ENCODE measurements at regions not wholly inside any gene's neighbourhood (a gene's known extent, or its start where the extent isn't known, plus 50 kb on each side); places are given as distances from the start of the nearest gene placed in this dataset.
"Not testable (repeated sequence)": the region's sequence is repeated elsewhere in the genome, so short reads cannot be mapped to it uniquely, and the experiment has no call there.

DNA sequence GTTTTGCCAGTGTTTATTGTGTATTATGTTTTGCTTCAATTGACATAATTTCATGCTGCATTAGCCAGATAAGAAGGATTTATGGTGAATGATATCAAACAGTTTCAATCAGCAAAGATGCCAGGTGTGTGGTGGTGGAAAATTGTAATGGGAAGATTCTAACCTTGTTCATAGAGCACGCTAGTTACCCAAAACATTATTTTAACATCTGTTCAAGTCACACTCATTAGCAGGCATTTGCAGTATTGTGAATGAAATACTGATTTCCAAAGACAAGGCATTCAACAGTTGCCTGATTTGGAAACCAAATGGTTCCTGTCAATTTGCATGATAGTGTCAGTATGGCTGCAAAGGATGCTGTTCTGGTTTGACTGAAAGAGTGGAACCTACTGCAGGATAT is 129.7 kb downstream of the EPC1 start:
- DNase-seq = no peak

DNA sequence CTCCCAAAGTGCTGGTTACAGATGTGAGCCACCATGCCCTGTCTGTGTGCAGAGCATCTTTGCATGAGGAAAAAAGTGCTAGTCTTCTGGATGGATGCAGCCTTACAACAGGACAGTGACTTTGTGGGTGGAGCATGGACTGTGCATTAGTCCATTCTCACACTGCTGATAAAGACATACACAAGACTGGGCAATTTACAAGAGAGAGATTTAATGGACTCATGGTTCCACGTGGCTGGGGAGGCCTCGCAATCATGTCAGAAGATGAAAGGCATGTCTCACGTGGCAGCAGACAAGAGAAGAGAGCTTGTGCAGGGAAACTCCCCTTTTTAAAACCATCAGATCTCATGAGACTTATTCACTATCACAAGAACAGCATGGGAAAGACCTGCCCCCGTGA is 133.1 kb downstream of the EPC1 start:
- not testable (repeated sequence) for DNase-seq

DNA sequence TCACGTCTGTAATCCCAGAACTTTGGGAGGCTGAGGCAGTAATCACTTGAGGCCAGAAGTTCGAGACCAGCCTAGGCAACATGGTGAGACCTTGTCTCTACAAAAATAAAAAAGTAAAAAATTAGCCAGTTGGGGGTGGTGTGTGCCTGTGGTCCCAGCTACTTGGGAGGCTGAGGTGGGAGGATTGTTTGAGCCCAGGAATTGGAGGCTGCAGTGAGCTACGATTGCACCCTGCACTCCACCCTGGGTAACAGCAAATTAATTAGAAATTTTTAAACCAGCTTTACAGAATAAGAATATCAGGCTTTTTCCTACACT is 136.0 kb downstream of the EPC1 start:
- no peak for DNase-seq

DNA sequence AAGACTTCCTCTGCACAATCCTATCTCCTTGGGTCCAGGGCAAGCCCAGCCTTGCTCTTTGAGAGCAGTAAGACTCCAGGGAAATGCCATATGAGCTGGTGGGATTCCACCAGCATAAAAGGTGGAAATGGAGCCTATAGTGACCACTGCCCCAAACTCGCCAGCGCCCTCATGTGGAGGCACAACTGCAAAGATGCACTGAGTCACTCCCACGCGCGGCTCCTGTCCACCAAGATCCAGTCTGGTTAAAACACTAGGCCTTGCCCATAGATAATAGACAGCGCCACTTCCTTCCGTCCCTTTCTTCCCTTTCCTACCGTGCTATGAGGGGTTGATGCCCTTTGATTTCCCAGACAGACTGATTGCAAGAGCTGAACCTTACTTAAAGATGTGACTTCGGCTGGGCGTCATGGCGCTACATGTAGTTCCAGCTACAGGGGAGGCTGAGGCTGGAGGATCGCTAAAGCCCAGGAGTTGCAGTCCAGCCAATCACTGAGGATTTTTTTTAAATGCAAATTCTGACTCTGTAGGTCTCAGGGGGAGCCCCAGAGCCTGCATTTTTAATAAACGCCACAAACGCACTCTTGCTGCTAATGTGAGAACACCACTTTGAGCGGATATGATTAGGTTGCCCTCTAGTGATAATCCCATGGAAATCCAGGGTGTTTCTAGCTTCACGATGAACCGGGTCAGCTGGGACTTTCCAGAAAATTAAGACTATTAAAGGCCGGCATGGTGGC is 136.5 kb downstream of the EPC1 start:
- DNase-seq = peak in 1 of 2 donors; percentile 33

DNA sequence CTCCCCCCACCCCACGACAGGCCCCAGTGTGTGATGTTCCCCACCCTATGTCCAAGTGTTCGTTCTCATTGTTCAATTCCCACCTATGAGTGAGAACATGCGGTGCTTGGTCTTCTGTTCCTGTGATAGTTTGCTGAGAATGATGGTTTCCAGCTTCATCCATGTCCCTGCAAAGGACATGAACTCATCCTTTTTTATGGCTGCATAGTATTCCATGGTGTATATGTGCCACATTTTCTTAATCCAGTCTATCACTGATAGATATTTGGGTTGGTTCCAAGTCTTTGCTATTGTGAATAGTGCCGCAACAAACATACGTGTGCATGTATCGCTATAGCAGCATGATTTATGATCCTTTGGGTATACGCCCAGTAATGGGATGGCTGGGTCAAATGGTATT is 139.0 kb downstream of the EPC1 start:
- not testable (repeated sequence) for DNase-seq

DNA sequence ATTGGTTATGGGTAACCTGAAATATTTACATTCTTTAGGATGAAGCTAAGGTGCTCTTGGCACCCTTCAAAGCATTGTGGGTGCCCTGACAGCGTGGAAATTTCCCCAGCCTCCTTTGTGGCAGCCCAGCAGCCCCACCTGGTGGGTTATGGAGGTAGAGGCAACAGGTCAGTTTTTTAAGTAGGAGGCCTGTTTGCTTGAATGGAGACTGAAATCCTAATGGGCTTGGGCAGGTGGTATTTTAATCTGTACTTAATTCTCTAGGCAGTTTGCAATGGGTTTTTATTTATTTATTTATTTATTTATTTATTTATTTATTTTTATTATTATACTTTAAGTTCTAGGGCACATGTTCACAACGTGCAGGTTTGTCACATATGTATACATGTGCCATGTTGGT is 139.4 kb downstream of the EPC1 start:
- peak; percentile 65 to 70 for DNase-seq

DNA sequence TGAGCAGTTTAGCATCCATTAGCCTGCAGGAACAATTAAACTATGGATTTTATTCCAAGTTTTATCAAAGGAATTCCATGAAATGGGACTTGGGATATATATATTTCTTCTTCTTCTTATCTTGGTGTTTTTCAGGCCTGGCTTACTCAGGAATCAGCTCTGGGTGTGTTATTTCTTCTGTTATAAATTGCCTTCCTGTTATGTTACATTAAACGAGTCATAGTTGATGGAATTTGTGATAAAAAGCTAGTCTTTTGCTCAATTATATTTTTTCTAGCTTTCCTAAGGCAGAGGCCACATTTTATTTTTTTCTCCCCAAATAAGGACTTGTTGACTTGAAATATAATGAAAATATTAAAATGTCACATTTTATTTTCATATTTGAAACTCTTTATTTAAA is 141.3 kb downstream of the EPC1 start:
- DNase-seq = no peak

DNA sequence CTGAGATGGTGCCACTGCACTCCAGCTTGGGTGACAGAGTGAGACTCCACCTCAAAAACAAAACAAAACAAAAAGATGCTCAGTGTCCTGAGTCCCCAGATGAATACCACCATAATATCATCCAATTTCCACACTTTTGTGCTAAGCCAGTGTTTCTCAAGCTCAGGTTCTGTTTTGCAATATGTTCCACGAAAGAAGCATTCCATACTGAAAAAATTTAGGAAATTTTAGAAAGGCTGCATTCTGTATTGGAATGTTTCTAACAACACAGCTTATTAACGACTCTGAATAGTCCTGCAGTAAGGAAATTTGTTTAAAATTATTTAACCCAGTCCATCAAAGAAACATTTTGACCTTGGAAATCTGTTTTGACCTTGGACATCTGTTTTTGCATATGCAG is 142.4 kb downstream of the EPC1 start:
- DNase-seq = no peak

DNA sequence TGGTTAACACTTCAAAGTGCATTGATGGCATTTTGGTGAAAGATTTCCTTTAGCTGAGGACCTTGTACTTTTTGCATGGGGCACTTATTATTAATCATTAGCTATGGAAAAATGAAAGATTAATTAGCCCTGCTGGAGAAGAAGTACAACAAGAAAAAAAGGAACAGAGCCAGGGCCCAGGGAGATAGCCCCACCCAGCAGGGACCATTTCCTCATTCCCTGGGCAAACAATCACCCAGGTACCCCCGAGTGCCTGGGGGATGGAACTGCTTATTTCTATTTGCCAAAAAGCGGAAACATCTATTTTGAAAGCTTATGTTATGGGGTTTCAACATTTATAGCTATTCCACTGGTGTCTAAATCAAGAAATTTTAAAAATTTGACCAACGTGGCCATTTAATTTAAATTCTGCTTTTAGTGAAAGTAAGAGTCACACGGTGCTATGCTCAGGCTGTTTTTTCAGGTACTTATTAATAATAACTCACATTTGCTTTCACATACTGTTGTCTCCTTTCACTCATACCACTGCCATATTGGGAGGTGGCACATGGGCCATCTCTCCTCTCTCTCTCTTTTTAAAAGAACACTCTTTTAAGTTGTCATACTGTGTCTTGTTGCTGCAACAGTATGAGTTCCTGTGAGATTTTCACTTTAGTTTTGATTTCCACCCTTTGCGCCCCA is 143.6 kb upstream of the KIF5B start:
- no peak for DNase-seq

DNA sequence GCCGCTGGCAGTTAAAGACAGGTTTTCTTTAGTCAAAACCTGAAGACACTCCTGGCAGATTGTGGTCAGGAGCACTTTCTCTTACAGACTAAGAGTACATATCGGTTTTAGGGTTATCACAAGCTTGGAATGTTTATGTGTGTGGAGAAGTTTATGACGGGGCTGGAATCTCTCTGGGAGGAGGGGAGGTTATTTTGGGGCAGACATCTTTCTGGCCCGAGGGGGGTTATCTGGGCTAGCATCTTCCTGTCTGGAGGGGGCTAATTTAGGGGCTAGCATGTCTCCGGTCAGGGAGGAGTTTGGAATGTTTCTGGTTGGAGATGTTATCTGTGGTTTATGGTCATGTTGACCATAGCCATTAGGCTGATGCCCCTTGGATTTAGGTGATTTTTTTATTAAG is 141.2 kb upstream of the KIF5B start:
- no peak for DNase-seq

DNA sequence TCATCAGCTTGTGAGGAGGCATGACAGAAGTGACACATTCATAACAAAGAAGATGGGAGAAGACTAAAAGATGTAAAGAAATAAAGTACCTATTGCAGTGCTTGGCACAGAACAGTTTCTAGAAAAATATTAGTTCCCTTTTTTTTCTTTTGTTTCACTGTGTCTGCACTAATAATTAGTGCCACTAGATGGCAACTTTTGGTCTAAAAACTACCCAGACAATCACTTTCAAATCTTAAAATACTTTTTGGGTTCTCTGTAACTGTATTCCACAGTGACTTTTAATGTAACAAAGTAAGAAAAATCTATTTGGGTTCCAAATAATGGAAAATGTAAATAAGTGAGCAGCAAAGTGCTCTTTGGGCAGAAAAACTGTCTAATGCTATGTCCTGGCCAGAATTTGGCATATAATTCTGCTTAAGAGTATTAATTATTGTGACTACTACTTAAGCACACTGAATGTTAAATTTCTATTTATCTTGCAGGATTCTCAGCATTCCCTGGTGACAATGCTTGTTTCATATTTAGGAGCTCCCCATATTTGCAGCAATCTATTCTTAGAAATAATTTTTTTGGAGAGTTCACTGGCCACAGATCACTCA is 134.8 kb upstream of the KIF5B start:
- no peak for DNase-seq

DNA sequence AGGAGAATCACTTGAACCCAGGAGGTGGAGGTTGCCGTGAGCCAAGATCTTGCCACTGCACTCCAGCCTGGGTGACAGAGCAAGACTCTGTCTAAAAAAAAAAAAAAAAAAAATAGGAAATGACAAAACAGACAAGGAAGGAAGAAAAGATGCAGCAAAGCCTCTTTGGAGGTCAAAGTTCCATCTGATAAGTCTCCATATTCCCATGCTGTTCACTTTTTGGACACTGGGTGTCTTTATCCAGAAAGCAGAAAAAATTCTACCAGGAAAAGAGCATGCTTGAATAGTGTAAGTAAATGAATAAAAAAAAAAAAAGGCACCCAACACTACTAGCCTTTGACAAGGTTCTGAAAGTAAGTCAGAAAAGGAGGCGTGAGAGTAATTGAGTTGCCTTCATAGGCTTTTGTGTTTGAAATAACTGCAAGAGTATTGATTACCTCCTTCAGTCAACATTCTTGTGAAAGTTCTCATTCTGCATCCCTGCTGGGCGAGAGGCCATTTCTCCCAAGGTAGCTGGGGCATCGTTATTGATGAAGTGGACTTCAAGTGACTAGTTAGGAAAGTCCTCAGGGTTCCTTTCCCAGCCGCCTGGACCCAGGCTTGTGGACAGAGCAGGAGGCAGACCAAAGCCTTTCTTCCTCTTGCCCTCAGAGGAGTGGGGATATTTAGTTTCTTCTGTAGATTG is 133.3 kb upstream of the KIF5B start:
- no peak for DNase-seq

DNA sequence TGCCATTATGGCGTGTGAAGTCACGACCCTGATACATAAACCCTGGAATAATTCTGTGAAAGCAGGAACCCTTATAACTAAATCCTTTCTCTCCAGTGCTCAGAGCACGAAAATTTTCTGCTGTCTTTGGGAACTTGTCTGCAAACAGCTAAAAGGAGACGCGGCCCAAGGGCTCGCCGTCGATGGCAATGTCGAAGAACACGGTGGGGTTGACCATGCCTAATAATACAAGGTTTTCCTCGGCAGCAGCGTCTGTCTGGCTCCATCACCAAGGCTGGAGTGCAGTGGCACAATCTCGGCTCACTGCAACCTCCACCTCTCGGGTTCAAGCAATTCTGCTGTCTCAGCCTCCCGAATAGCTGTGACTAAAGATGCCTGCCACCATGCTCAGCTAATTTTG is 132.4 kb upstream of the KIF5B start:
- not testable (repeated sequence) for DNase-seq

DNA sequence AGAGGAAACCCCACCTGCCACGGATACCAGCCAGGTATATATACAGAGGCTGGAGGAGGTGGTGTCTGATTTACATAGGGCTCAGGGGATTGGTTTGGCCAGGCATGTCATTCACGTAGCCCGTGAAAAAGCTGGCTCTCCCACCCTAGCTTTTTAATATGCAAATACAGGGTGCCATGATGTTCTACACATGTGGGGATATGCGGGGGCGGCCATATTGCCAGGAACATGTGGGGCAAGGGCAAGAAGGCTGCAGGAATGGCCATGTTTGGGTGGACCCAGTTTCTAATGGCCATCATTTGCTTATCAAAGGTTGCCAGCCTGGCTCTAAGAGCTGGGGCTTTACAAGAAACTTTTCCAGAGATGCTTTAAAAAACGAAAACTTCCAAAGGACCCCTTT is 131.5 kb upstream of the KIF5B start:
- no peak for DNase-seq

DNA sequence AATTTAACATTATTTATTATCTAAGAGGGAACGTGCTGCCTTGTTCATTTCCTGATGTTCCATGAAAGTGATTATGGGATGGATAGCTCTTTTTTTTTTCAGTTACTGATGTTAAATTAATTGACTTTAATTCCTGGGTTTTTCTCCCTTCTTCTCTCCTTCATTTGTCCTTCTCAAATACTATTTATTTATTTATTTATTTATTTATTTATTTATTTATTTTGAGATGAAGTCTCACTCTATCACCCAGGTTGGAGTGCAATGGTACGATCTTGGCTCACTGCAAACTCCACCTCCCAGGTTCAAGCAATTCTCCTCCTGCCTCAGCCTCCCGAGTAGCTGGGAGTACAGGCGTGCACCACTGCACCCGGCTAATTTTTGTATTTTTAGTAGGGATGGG is 127.4 kb upstream of the KIF5B start:
- not testable (repeated sequence) for DNase-seq

DNA sequence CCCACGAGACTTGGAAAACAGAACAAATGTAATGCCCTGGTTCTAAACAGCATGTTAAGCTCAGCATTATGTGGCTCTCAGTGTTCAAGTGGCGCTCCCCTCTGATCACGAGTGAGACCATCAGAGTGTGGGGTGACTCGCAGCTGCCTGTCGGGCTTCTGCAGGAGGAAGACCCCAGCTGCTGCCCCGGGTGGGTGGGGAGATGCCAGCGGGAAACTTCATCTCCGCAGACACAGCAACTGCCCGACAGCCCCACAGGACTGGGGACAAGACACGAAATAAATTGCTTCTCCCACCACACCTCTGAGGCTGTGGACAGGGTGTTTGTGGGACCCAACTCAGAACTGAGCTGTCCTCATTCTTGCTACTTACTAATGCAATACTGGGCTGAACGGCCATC is 126.3 kb upstream of the KIF5B start:
- DNase-seq = no peak

DNA sequence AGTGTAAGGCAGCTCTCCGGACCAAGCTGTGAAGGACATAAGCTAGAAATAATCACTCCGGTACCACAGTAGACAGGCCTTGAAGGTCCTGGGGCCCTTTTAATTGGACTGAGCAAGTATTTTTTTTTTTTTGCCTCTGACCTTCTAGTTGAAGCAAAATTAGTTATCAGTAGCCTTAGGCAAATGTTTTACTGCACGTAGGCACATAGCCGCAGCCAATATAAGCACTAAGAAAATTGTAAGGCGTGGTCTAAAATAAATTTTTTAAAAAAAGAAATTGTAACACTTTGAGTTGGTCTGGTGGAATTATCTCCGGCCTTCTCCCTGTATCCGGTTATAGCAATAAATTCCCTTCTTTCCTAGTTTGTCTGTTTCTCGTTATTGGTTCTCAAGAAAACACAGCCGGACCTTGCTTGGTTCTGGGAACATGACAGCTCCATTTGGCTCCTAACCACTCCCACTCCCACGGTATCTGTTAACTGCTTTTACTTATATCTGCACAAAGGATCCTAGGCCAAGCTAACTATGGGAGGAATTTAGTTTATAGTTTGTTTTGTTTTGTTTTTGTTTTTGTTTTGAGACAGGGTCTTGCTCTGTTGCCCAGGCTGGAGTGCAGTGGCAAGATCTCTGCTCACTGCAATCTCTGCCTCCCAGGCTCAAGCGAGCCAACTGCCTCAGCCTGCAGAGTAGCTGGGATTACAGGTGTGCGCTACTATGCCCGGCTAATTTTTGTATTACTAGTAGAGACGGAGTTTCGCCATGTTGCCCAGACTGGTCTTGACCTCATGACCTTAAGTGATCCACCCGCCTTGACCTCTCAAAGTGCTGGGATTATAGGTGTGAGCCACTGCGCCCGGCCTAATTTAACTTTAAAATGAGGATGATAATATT is 124.4 kb upstream of the KIF5B start:
- DNase-seq = no peak

DNA sequence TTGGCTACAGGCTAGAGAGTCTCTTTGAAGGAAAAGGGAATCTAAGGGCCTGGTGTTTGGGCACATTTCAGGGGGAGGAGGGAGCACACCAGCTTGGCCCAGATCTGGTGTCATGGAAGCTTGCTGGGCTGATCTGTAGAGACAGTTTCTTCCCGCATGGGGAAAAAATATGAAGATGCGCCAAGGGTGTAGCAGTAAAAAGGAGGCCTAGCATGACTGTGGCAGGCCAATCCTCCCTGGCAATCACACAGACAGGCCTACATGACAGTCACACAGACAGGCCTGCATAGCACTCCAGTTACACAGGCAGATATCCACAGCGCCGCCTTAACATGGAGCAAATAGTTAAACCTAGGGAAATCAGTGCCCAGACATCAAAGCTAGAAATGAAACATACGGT is 123.6 kb upstream of the KIF5B start:
- DNase-seq = no peak

DNA sequence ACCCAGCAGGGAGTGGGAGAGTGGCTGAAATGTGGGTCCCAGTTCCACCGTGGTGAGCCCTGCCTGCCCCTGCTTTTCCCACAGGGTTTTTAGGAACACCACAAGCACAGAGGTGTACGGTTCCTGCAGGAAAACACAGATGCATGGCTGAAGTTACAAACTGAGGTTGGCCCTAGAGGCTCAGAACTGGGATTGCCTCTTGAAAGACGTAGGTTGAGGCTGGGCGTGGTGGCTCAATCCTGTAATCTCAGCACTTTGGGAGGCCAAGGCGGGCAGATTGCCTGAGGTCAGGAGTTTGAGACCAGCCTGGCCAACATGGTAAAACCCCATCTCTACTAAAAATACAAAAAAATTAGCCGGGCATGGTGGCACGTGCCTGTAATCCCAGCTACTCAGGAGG is 121.4 kb upstream of the KIF5B start:
- not testable (repeated sequence) for DNase-seq

DNA sequence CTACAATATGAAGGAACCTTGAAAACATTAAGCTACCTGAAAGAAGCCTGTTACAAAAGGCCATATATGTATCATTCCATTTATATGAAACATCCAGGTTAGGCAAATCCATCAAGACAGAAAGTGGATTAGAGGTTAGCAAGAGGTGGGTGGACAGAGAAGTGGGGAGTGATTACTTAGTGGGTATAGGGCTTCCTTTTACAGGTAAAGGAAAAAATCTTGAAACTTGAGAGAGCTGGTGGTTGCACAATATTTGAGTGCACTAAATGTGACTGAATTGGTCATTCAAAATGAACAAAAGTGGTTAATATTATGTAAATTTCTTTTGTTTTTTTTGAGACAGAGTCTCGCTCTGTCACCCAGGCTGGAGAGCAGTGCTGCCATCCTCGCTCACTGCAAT is 119.4 kb upstream of the KIF5B start:
- DNase-seq = no peak

DNA sequence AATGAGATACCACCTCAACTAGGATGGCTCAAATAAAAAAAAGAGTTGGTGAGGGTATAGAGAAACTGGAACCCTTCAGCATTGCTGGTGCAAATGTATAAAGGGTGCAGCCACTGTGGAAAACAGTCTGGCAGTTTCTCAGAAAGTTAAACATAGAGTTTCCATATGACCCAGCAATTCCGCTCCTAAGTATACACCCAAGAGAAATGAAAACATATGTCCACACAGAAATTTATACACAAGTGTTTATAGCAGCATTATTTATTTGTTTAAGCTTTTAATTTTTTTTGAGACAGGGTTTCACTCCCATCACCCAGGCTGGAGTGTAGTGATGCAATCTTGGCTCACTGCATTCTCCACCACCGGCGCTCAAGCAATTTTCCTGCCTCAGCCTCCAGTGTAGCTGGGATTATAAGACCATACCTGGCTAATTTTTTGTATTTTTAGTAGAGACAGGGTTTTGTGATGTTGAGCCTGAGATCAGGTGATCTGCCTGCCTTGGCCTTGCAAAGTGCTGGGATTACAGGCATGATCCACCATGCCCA is 118.2 kb upstream of the KIF5B start:
- DNase-seq = no peak

DNA sequence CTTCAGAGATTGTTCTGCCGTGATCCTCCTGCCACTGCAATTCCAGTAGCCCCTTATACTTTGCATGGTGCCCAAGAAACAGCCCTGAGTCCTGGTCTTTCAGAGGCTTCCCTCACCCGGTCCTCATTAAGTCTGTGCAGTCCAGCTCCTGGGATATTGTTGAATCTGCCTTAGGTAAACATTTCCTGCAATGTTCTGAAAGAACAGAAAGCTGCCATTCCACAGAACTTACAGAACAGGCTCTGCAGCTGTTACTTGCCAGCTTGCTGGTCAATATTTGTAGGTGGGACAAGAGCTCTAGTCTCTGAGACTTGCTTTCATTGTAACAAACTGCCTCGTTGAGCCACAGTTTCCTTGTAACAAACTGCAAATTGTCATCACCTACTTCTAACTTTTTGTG is 115.0 kb upstream of the KIF5B start:
- no peak for DNase-seq

DNA sequence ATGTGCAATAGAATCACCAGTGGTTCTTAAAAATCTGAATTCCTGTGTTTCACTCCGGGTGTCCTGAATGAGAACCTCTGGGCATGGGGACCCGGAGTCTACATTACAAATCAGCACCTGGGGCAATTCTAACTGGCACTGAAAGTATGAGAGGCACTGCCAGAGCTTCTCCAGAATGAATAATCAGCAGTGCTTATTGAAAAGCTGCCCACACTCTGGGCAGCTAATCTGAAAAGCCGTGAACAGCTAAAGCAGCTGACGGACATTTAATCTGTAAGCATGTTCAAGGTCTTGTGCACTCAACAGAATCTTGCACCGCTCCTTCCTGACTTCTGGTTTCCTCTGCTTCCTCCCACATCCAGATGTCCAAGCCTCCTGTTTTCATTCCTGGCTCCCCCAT is 113.3 kb upstream of the KIF5B start:
- no peak for DNase-seq

Measured in stimulated activated CD4-positive, alpha-beta T cell treated with anti-CD3 and anti-CD28 coated beads, Interleukin-2, amount 100 ng/mL, for 24 hours (primary cell).